ENCODE measurements at regions not wholly inside any gene's neighbourhood (a gene's known extent, or its start where the extent isn't known, plus 50 kb on each side); places are given as distances from the start of the nearest gene placed in this dataset.

GRCh38 chr11:112889446-112889845, 71.8 kb upstream of the NCAM1 start:
- peaks cover 0 to 6% (median 2%) of the 10 kb centered on the region in 7 donors for H3K9me3 Mint-ChIP-seq
- no peaks in the 10 kb centered on the region for H3K79me2 ChIP-seq (ENCODE audit: insufficient read depth, low read length)
- no peaks in the 10 kb centered on the region for H3K4me1 Mint-ChIP-seq
- no peak overlapping the region for H3K27ac ChIP-seq (ENCODE audit: low read depth in 1 of 2, low read length in 2 of 2)
- no peaks in the 10 kb centered on the region for H3K36me3 Mint-ChIP-seq
- H2AFZ ChIP-seq (ENCODE audit: insufficient read depth, low read depth, low read length, poor library complexity, severe bottlenecking): no peak overlapping the region
- H3K4me1 ChIP-seq (ENCODE audit: control insufficient read depth in 1 of 2, insufficient read depth in 2 of 2, low read length in 2 of 2): no peaks in the 10 kb centered on the region
- intact Hi-C loops (cut with micrococcal nuclease): no loop called here
- no peak overlapping the region for H3K4me3 ChIP-seq (replicated peaks in 1 of 3; ENCODE audit: low read depth in 2 of 3, low read length in 3 of 3)
- no peaks in the 10 kb centered on the region for H4K20me1 ChIP-seq (ENCODE audit: insufficient read depth, low read length)
- no peaks in the 10 kb centered on the region for H3K9me3 ChIP-seq (replicated peaks in 1 of 2; ENCODE audit: control insufficient read depth in 1 of 2, insufficient read depth in 1 of 2, low read length in 2 of 2)
- 100% methylated on average over 3 of the region's 3 CpGs for WGBS (ENCODE audit: insufficient coverage)
- H3K27me3 ChIP-seq (ENCODE audit: control insufficient read depth in 2 of 2, insufficient read depth in 2 of 2, low read length in 2 of 2): peaks cover 0 to 6% of the 10 kb centered on the region in 2 donors
- no peak for TF ChIP-seq CTCF (IDR thresholded peaks at IDR 0.05)
- no peaks in the 10 kb centered on the region for H3K36me3 ChIP-seq (replicated peaks in 1 of 2; ENCODE audit: control insufficient read depth in 1 of 2, insufficient read depth in 2 of 2, low read length in 2 of 2)
- H3K9ac ChIP-seq (ENCODE audit: insufficient read depth, low read length, poor library complexity, severe bottlenecking): no peak overlapping the region
- peaks cover 2 to 11% (median 8%) of the 10 kb centered on the region in 3 donors for H3K27me3 Mint-ChIP-seq (ENCODE audit: low read depth in 3 of 3)
- DNase-seq: no peak
- no peak overlapping the region for H3K27ac Mint-ChIP-seq
- no peak overlapping the region for H3K4me3 Mint-ChIP-seq
- no peak overlapping the region for H3K4me2 ChIP-seq (replicated peaks; ENCODE audit: extremely low read depth, low read length, poor library complexity, severe bottlenecking)

- H3K79me2 ChIP-seq (ENCODE audit: insufficient read depth, low read length): no peaks in the 10 kb centered on the region
- no peak overlapping the region for H2AFZ ChIP-seq (ENCODE audit: insufficient read depth, low read depth, low read length, poor library complexity, severe bottlenecking)
- Mint-ChIP-seq H3K36me3 (no peaks in the 10 kb centered on the region), H3K27me3 (ENCODE audit: low read depth in 3 of 3) (peaks cover 0 to 3% (median 2%) of the 10 kb centered on the region in 3 donors), H3K9me3 (peaks cover 0 to 7% (median 3%) of the 10 kb centered on the region in 7 donors), H3K4me1 (no peaks in the 10 kb centered on the region), H3K4me3 (no peak overlapping the region), H3K27ac (no peak overlapping the region)
- no peak for TF ChIP-seq CTCF (IDR thresholded peaks at IDR 0.05)
- no peak overlapping the region for H3K4me3 ChIP-seq (replicated peaks in 1 of 3; ENCODE audit: low read depth in 2 of 3, low read length in 3 of 3)
- H3K9ac ChIP-seq (ENCODE audit: insufficient read depth, low read length, poor library complexity, severe bottlenecking): no peak overlapping the region
- intact Hi-C loops (cut with micrococcal nuclease): no loop called here
- H3K4me1 ChIP-seq (ENCODE audit: control insufficient read depth in 1 of 2, insufficient read depth in 2 of 2, low read length in 2 of 2): no peaks in the 10 kb centered on the region
- H3K4me2 ChIP-seq (replicated peaks; ENCODE audit: extremely low read depth, low read length, poor library complexity, severe bottlenecking): no peak overlapping the region
- no peaks in the 10 kb centered on the region for H3K9me3 ChIP-seq (replicated peaks in 1 of 2; ENCODE audit: control insufficient read depth in 1 of 2, insufficient read depth in 1 of 2, low read length in 2 of 2)
- H3K27ac ChIP-seq (ENCODE audit: low read depth in 1 of 2, low read length in 2 of 2): no peak overlapping the region
- H3K27me3 ChIP-seq (ENCODE audit: control insufficient read depth in 2 of 2, insufficient read depth in 2 of 2, low read length in 2 of 2): no peaks in the 10 kb centered on the region
- no peak for DNase-seq
- H4K20me1 ChIP-seq (ENCODE audit: insufficient read depth, low read length): no peaks in the 10 kb centered on the region
- WGBS (ENCODE audit: insufficient coverage): 100% methylated on average over 1 of the region's 4 CpGs
- no peaks in the 10 kb centered on the region for H3K36me3 ChIP-seq (replicated peaks in 1 of 2; ENCODE audit: control insufficient read depth in 1 of 2, insufficient read depth in 2 of 2, low read length in 2 of 2)
Measured at GRCh38 chr11:112899235-112900006, 61.8 kb upstream of the NCAM1 start.
